Upper lobe of right lung (tissue), 1 donor: ENCODE measurements at regions not wholly inside any gene's neighbourhood (a gene's known extent, or its start where the extent isn't known, plus 50 kb on each side); places are given as distances from the start of the nearest gene placed in this dataset.

Experiments used
- ATAC-seq: fragments of 200-7000 bp; cut with Tn5 transposase; one replicate; pipeline ENCODE4 v1.9.1; 2020; ENCODE audit warnings: mild to moderate bottlenecking, moderate library complexity
- DNase-seq: peaks from one replicate; pipeline ENCODE4 v3.0.0-alpha.2; 2020
- H3K27ac ChIP-seq: fragments of 200-600 bp; one replicate; pipeline ENCODE4 v1.8.0; 2022
- H3K27me3 ChIP-seq: fragments of 200-600 bp; one replicate; pipeline ENCODE4 v1.8.0; 2022; ENCODE audit warnings: mild to moderate bottlenecking
- H3K36me3 ChIP-seq: fragments of 200-600 bp; one replicate; pipeline ENCODE4 v1.8.0; 2022
- H3K4me1 ChIP-seq: fragments of 200-600 bp; one replicate; pipeline ENCODE4 v1.8.0; 2022
- H3K4me3 ChIP-seq: fragments of 200-600 bp; one replicate; pipeline ENCODE4 v1.8.0; 2022; ENCODE audit warnings: mild to moderate bottlenecking
- H3K9me3 ChIP-seq: fragments of 200-600 bp; one replicate; pipeline ENCODE4 v1.8.0; 2022
- CTCF ChIP-seq: fragments of 200-600 bp; IDR thresholded peaks from one replicate; pipeline ENCODE4 v1.8.0; 2022; ENCODE audit warnings: antibody characterized with exemption
- intact Hi-C: fragments of 100-400 bp; cut with DNase I; formaldehyde crosslinking; loops from one replicate; pipeline ENCODE4 v1.11.0; 2022
- donor health status: DM: no; HTN: yes; CAD: no; lungs with severe emphysema.

GRCh38 chr6:19979986-19980385 lies 142.8 kb downstream of the ID4 start:
- no peaks in the 10 kb centered on the region for H3K27me3 ChIP-seq

DNA sequence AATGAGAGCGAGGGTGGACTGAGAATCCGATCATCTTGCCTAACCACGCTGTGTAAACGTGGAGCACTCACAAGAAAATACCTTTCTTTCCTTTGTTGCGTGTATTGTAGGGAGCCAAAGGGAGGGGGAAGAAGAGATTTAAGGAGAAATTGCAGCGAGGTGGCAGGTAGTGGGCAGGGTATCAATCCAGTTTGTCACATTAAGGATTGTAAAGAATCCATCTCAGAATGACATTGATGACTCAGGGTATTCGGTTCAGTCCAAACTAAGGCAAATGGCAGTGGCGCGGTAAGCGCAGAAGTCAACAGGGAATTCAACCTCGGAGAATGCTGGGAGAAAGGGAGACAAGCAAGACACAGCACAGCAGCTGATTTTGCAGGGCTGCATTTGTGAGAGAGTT lies 146.2 kb downstream of the ID4 start:
- H3K4me1 ChIP-seq = no peaks in the 10 kb centered on the region
- no peak overlapping the region for H3K4me3 ChIP-seq
- no peak for DNase-seq
- H3K27ac ChIP-seq = no peak overlapping the region
- H3K9me3 ChIP-seq = no peaks in the 10 kb centered on the region
- intact Hi-C loops = no loop called here
- no peaks in the 10 kb centered on the region for H3K27me3 ChIP-seq
- no peak for ATAC-seq
- no peak for TF ChIP-seq CTCF
- H3K36me3 ChIP-seq = no peaks in the 10 kb centered on the region

More at GRCh38 chr6:19979986-19980385, 142.8 kb downstream of the ID4 start:
- no peak overlapping the region for H3K27ac ChIP-seq
- intact Hi-C loops = no loop called here
- H3K36me3 ChIP-seq = no peaks in the 10 kb centered on the region
- no peak for TF ChIP-seq CTCF
- no peaks in the 10 kb centered on the region for H3K4me1 ChIP-seq
- no peak for DNase-seq
- H3K4me3 ChIP-seq = no peak overlapping the region
- no peaks in the 10 kb centered on the region for H3K9me3 ChIP-seq
- no peak for ATAC-seq

GRCh38 chr6:19986691-19987438 lies 149.7 kb downstream of the ID4 start:
- intact Hi-C loops = no loop called here
- no peaks in the 10 kb centered on the region for H3K36me3 ChIP-seq
- H3K27me3 ChIP-seq = no peaks in the 10 kb centered on the region
- ATAC-seq (no peak), DNase-seq (no peak)
- H3K27ac ChIP-seq = no peak overlapping the region
- TF ChIP-seq CTCF = no peak
- H3K4me3 ChIP-seq = no peak overlapping the region
- H3K9me3 ChIP-seq = no peaks in the 10 kb centered on the region
- H3K4me1 ChIP-seq = no peaks in the 10 kb centered on the region

- no peak for ATAC-seq
- intact Hi-C loops = no loop called here
- Histone ChIP-seq H3K27me3 (no peaks in the 10 kb centered on the region), H3K4me3 (no peak overlapping the region), H3K4me1 (no peaks in the 10 kb centered on the region), H3K27ac (no peak overlapping the region), H3K36me3 (no peaks in the 10 kb centered on the region), H3K9me3 (no peaks in the 10 kb centered on the region)
- DNase-seq = no peak
- TF ChIP-seq CTCF = no peak
Observed at GRCh38 chr6:19988555-19988954, 151.4 kb downstream of the ID4 start.

- Histone ChIP-seq H3K27me3 (no peaks in the 10 kb centered on the region), H3K4me1 (no peaks in the 10 kb centered on the region), H3K4me3 (no peak overlapping the region), H3K27ac (no peak overlapping the region), H3K36me3 (no peaks in the 10 kb centered on the region), H3K9me3 (no peaks in the 10 kb centered on the region)
- no peak for DNase-seq
- no peak for ATAC-seq
- intact Hi-C loops = no loop called here
- TF ChIP-seq CTCF = no peak
Observed at GRCh38 chr6:19991176-19991575, 154.0 kb downstream of the ID4 start.

- Histone ChIP-seq H3K9me3 (no peaks in the 10 kb centered on the region), H3K27me3 (no peaks in the 10 kb centered on the region), H3K27ac (no peak overlapping the region), H3K36me3 (no peaks in the 10 kb centered on the region), H3K4me1 (no peaks in the 10 kb centered on the region), H3K4me3 (no peak overlapping the region)
- no peak for TF ChIP-seq CTCF
- ATAC-seq (no peak), DNase-seq (no peak)
- intact Hi-C loops = no loop called here
Observed at GRCh38 chr6:19994909-19995308, 157.7 kb downstream of the ID4 start.
